HCT116 (cell line): ENCODE measurements at regions not wholly inside any gene's neighbourhood (a gene's known extent, or its start where the extent isn't known, plus 50 kb on each side); places are given as distances from the start of the nearest gene placed in this dataset.

ENCODE experiments used
- ATAC-seq: fragments of 200-7000 bp; cut with Tn5 transposase; 2 replicates; pipeline ENCODE4 v1.9.1; 2020; ENCODE audit warnings: mild to moderate bottlenecking, moderate library complexity
- BruUV-seq: library from RNA; stranded (reverse); fragments of 400-500 nt; replicated peaks from 2 replicates; lab custom pipeline; 2021; lab: Mats Ljungman, UMichigan
- CTCF ChIA-PET: fragments of 300-600 bp; sonication (Branson Sonifier 250); formaldehyde crosslinking; loops from one replicate; lab custom pipeline; 2021; ENCODE audit warnings: antibody characterized with exemption; lab: Charles Lee
- POLR2A ChIA-PET: fragments of 300-600, 350-600 bp; sonication (Branson Sonifier 250); formaldehyde crosslinking; loops from one replicate; lab custom pipeline; 2021; ENCODE audit warnings: antibody characterized with exemption; lab: Charles Lee
- RAD21 ChIA-PET, 2 experiments: fragments of 300-600 bp; sonication (Branson Sonifier 250); formaldehyde crosslinking; loops; one replicate each; lab custom pipeline; 2023; ENCODE audit warnings: low total read pairs in 2 of 2; ENCODE audit not compliant: uncharacterized antibody in 2 of 2, unreplicated experiment in 2 of 2, low non-redundant PET in 1 of 2; lab: Charles Lee
- DNase-seq: peaks from one replicate; pipeline ENCODE4 v3.0.0-alpha.2; 2010; ENCODE audit warnings: low read depth, low spot score
- H2AFZ ChIP-seq: fragments of 200-600 bp; shearing (Covaris generic), sonication (generic); 2 replicates; pipeline ENCODE4 v1.6.1; 2017; ENCODE audit warnings: low read depth, mixed run types, mixed read lengths, antibody characterized with exemption, low read length; ENCODE audit not compliant: poor library complexity, severe bottlenecking
- H3K27ac ChIP-seq: 2 replicates; pipeline ENCODE4 v1.5.1; 2012; ENCODE audit warnings: low read depth, low read length
- H3K27me3 ChIP-seq: fragments of 200-600 bp; sonication (generic); 2 replicates; pipeline ENCODE4 v1.6.1; 2016; ENCODE audit warnings: mixed run types, low read length, mixed read lengths; ENCODE audit not compliant: insufficient read depth
- H3K36me3 ChIP-seq, 2 experiments: fragments of 200-500 bp in 1 of 2; fragments of 200-600 bp in 1 of 2; sonication (Bioruptor generic) in 1 of 2; sonication (generic) in 1 of 2; 2 replicates each; pipeline versions ENCODE4 v1.5.1 to v1.6.1; 2014 to 2016; ENCODE audit warnings: low read length in 2 of 2, inconsistent platforms in 1 of 2, mixed read lengths in 1 of 2, mixed run types in 1 of 2; ENCODE audit not compliant: insufficient read depth in 2 of 2, control insufficient read depth in 1 of 2
- H3K4me1 ChIP-seq, 2 experiments: fragments of 200-600 bp in 1 of 2; sonication (generic) in 1 of 2; 2 replicates each; pipeline versions ENCODE4 v1.5.1 to v1.6.1; 2012 to 2017; ENCODE audit warnings: low read length in 2 of 2, inconsistent platforms in 1 of 2, mild to moderate bottlenecking in 1 of 2, mixed read lengths in 1 of 2, mixed run types in 1 of 2, moderate library complexity in 1 of 2; ENCODE audit not compliant: insufficient read depth in 2 of 2, control insufficient read depth in 1 of 2
- H3K4me2 ChIP-seq: fragments of 200-600 bp; sonication (generic); 2 replicates; pipeline ENCODE4 v1.6.1; 2017; ENCODE audit warnings: mixed run types, low read length, mixed read lengths
- H3K4me3 ChIP-seq, 2 experiments: fragments of 200-600 bp in 1 of 2; sonication (generic) in 1 of 2; replicated peaks in 1 of 2; 2 replicates each; pipeline ENCODE4 v1.5.1; 2011 to 2016; ENCODE audit warnings: low read length in 2 of 2, control low read depth in 1 of 2, low read depth in 1 of 2, mild to moderate bottlenecking in 1 of 2, mixed read lengths in 1 of 2, mixed run types in 1 of 2
- H3K79me2 ChIP-seq: fragments of 200-600 bp; sonication (generic); 2 replicates; pipeline ENCODE4 v1.6.1; 2017; ENCODE audit warnings: mild to moderate bottlenecking, mixed run types, low read length, moderate library complexity, mixed read lengths; ENCODE audit not compliant: insufficient read depth
- H3K9ac ChIP-seq: fragments of 200-600 bp; sonication (generic); 2 replicates; pipeline ENCODE4 v1.6.1; 2016; ENCODE audit warnings: low read length, mixed read lengths
- H3K9me2 ChIP-seq: fragments of 200-600 bp; sonication (generic), shearing (Covaris generic); 2 replicates; pipeline ENCODE4 v1.6.1; 2017; ENCODE audit warnings: mixed run types, mild to moderate bottlenecking, moderate library complexity; ENCODE audit not compliant: insufficient read depth
- H3K9me3 ChIP-seq, 2 experiments: fragments of 200-500 bp in 1 of 2; fragments of 200-600 bp in 1 of 2; sonication (Bioruptor generic) in 1 of 2; sonication (generic) in 1 of 2; 2 replicates each; pipeline ENCODE4 v1.6.1; 2014 to 2017; ENCODE audit warnings: low read length in 2 of 2, mixed read lengths in 2 of 2, inconsistent platforms in 1 of 2, low read depth in 1 of 2, mild to moderate bottlenecking in 1 of 2, mixed run types in 1 of 2, moderate library complexity in 1 of 2; ENCODE audit not compliant: control insufficient read depth in 1 of 2, insufficient read depth in 1 of 2
- H4K20me1 ChIP-seq: fragments of 200-600 bp; sonication (generic), shearing (Covaris generic); 2 replicates; pipeline ENCODE4 v1.6.1; 2017; ENCODE audit warnings: mixed run types, mild to moderate bottlenecking, moderate library complexity; ENCODE audit not compliant: insufficient read depth
- CEBPB ChIP-seq: IDR thresholded peaks from 2 replicates; pipeline ENCODE4 v1.6.1; 2012; ENCODE audit warnings: low read depth
- CTCF ChIP-seq, 3 experiments: fragments of 200-600 bp in 1 of 3; sonication (generic) in 1 of 3; IDR thresholded peaks in 2 of 3; conservative IDR thresholded peaks in 1 of 3; 2 replicates each; pipeline ENCODE4 v1.5.1; 2012 to 2017; ENCODE audit warnings: low read depth in 2 of 3, low read length in 2 of 3, antibody characterized with exemption in 1 of 3, borderline replicate concordance in 1 of 3, control low read depth in 1 of 3, mild to moderate bottlenecking in 1 of 3, mixed read lengths in 1 of 3, mixed run types in 1 of 3, moderate library complexity in 1 of 3; ENCODE audit not compliant: insufficient read depth in 1 of 3
- EGR1 ChIP-seq: IDR thresholded peaks from 2 replicates; pipeline ENCODE4 v1.6.1; 2012; ENCODE audit warnings: low read depth
- ELF1 ChIP-seq: IDR thresholded peaks from 2 replicates; pipeline ENCODE4 v1.6.1; 2012; ENCODE audit warnings: low read depth, borderline replicate concordance
- EZH2phosphoT487 ChIP-seq: fragments of 200-600 bp; IDR thresholded peaks from 2 replicates; pipeline ENCODE4 v1.6.1; 2018; ENCODE audit warnings: antibody characterized with exemption, borderline replicate concordance
- FOSL1 ChIP-seq: IDR thresholded peaks from 2 replicates; pipeline ENCODE4 v1.6.1; 2012; ENCODE audit warnings: low read depth
- POLR2A ChIP-seq: IDR thresholded peaks from 2 replicates; pipeline ENCODE4 v1.7.0; 2011; ENCODE audit warnings: borderline replicate concordance; ENCODE audit not compliant: insufficient read depth, insufficient read length; ENCODE audit errors: extremely low read depth
- POLR2AphosphoS5 ChIP-seq: IDR thresholded peaks from 2 replicates; pipeline ENCODE4 v1.6.1; 2011; ENCODE audit warnings: mild to moderate bottlenecking, low read depth, low read length, moderate library complexity
- RAD21 ChIP-seq: IDR thresholded peaks from 2 replicates; pipeline ENCODE4 v1.6.1; 2012; ENCODE audit warnings: low read depth, mild to moderate bottlenecking
- SIN3A ChIP-seq: IDR thresholded peaks from 2 replicates; pipeline ENCODE4 v1.6.1; 2012; ENCODE audit warnings: low read depth
- SP1 ChIP-seq: IDR thresholded peaks from 2 replicates; pipeline ENCODE4 v1.6.1; 2012; ENCODE audit warnings: low read depth
- YY1 ChIP-seq: IDR thresholded peaks from 2 replicates; pipeline ENCODE4 v1.6.1; 2011; ENCODE audit warnings: low read length, low read depth, moderate library complexity, mild to moderate bottlenecking; ENCODE audit not compliant: insufficient replicate concordance; ENCODE audit errors: extremely low read depth
- ZBTB33 ChIP-seq: IDR thresholded peaks from 2 replicates; pipeline ENCODE4 v1.6.1; 2011; ENCODE audit warnings: mild to moderate bottlenecking, low read length, moderate library complexity; ENCODE audit not compliant: insufficient replicate concordance; ENCODE audit errors: extremely low read depth
- ZFX ChIP-seq: fragments of 450-650 bp; IDR thresholded peaks from 2 replicates; pipeline ENCODE4 v1.6.1; 2017
- intact Hi-C: fragments of 100-400 bp; cut with micrococcal nuclease; formaldehyde crosslinking; loops from 2 replicates; pipeline ENCODE4 v1.10.0; 2022

- no peak for TF ChIP-seq ZBTB33
- TF ChIP-seq ZFX = no peak
Measured at GRCh38 chr3:69490235-69490634, 104.3 kb upstream of the FRMD4B start (continued).

DNA sequence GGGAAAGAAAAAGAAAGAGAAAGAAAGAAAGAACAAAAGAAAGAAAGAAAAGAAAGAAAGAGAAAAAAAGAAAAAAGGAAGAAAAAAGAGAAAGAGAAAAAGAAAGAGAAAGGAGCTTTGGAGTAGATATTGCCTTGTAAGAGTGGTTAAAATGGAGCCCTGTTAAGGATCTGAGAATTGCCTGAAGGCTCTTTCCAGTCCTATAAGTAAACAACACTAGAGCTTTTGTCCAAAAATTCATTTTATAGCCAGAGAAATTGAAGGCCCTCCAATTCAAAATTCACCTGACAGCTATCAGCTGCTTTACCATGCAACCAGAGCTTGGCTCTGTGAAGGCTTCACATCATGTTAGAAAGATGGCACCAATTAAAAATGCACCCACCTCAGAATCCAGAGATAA is 102.1 kb upstream of the FRMD4B start:
- Histone ChIP-seq H3K4me2 (no peak overlapping the region), H3K9me2 (no peaks in the 10 kb centered on the region), H2AFZ (no peak overlapping the region)
- no peak for TF ChIP-seq FOSL1
- no peak for TF ChIP-seq SP1
- TF ChIP-seq EGR1 = no peak
- TF ChIP-seq, all 23 proteins: peak for 0
- Histone ChIP-seq H3K27ac (no peak overlapping the region), H4K20me1 (no peaks in the 10 kb centered on the region), H3K79me2 (no peaks in the 10 kb centered on the region), H3K27me3 (peaks cover 11% of the 10 kb centered on the region; the same call in 1 of the 2 replicates), H3K4me1 (no peaks in the 10 kb centered on the region), H3K36me3 (no peaks in the 10 kb centered on the region), H3K9me3 (no peaks in the 10 kb centered on the region), H3K9ac (no peak overlapping the region), H3K4me3 (no peak overlapping the region)
- POLR2A ChIA-PET = no interaction called here
- CTCF ChIA-PET = no interaction called here
- no peak for DNase-seq
- intact Hi-C loops = no loop called here
- RAD21 ChIA-PET = no interaction called here
- no peak for ATAC-seq
- no TSS peak for BruUV-seq

GRCh38 chr3:69485489-69485888 is 99.6 kb upstream of the FRMD4B start:
- H3K79me2 ChIP-seq = no peaks in the 10 kb centered on the region
- H3K9me3 ChIP-seq = no peaks in the 10 kb centered on the region
- no peak for DNase-seq
- H3K9ac ChIP-seq = no peak overlapping the region
- intact Hi-C loops = no loop called here
- no peak overlapping the region for H3K27ac ChIP-seq
- ChIA-PET RAD21 (no interaction called here), CTCF (no interaction called here), POLR2A (no interaction called here)
- no peaks in the 10 kb centered on the region for H3K9me2 ChIP-seq
- H3K27me3 ChIP-seq = peaks cover 18% of the 10 kb centered on the region
- H3K4me2 ChIP-seq = no peak overlapping the region
- BruUV-seq = no TSS peak
- no peaks in the 10 kb centered on the region for H3K4me1 ChIP-seq
- no peaks in the 10 kb centered on the region for H3K36me3 ChIP-seq
- ATAC-seq = no peak
- no peak overlapping the region for H2AFZ ChIP-seq
- no peaks in the 10 kb centered on the region for H4K20me1 ChIP-seq
- no peak overlapping the region for H3K4me3 ChIP-seq
- no peak for TF ChIP-seq SIN3A
- no peak for TF ChIP-seq SP1
- no peak for TF ChIP-seq POLR2AphosphoS5
- no peak for TF ChIP-seq RAD21
- no peak for TF ChIP-seq CEBPB
- no peak for TF ChIP-seq EZH2phosphoT487
- TF ChIP-seq ZFX = no peak
- TF ChIP-seq POLR2A = no peak
- TF ChIP-seq ZBTB33 = no peak
- no peak for TF ChIP-seq CTCF (IDR thresholded peaks at IDR 0.05 in 2 of 3, conservative IDR thresholded peaks at IDR 0.05 in 1 of 3; ENCODE audit: borderline replicate concordance in 1 of 3, insufficient read depth in 1 of 3, low read depth in 2 of 3, low read length in 2 of 3)
- no peak for TF ChIP-seq ELF1
- TF ChIP-seq YY1 = no peak
- no peak for TF ChIP-seq EGR1
